ENCODE measurements at regions not wholly inside any gene's neighbourhood (a gene's known extent, or its start where the extent isn't known, plus 50 kb on each side); places are given as distances from the start of the nearest gene placed in this dataset.

DNA sequence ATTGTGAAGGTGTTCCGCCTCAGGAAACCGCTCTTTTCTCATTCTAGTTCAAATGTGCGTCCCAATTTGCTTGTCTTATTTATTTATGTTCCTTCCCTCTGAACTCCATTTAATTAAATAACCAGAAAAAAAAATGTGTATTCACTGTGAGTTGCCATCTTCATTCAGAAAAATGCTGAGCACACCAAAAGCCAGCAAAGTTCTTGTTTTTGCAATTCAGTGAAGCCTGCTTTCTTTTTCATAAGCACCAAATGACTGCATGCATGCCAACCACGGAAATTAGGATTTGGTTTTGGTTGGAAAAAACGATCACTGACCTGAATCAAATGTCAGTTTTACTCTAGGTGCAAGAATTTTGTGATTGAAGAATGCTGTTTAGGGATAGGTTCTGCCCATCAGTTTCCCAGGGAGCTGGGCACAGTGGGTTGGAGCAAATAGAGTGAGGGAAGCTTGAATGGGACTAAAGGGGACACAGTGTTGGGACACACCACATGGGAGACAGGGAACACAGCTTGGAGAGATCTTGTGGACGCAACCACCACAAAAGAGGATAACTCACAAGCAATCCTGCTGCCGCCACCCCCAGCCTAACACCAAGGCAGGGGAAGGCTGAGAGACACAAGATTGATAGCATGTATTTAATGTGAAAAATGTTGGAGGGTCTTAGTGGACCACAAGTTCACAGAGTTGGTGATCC, 183.4 kb upstream of the GALNT2 start:
- TF ChIP-seq, protein P1, sequence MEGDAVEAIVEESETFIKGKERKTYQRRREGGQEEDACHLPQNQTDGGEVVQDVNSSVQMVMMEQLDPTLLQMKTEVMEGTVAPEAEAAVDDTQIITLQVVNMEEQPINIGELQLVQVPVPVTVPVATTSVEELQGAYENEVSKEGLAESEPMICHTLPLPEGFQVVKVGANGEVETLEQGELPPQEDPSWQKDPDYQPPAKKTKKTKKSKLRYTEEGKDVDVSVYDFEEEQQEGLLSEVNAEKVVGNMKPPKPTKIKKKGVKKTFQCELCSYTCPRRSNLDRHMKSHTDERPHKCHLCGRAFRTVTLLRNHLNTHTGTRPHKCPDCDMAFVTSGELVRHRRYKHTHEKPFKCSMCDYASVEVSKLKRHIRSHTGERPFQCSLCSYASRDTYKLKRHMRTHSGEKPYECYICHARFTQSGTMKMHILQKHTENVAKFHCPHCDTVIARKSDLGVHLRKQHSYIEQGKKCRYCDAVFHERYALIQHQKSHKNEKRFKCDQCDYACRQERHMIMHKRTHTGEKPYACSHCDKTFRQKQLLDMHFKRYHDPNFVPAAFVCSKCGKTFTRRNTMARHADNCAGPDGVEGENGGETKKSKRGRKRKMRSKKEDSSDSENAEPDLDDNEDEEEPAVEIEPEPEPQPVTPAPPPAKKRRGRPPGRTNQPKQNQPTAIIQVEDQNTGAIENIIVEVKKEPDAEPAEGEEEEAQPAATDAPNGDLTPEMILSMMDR (IDR thresholded peaks at IDR 0.05) = no peak
- TF ChIP-seq POLR2A (IDR thresholded peaks at IDR 0.05) (no peak), EP300 (IDR thresholded peaks at IDR 0.05) (no peak), POLR2AphosphoS5 (IDR thresholded peaks at IDR 0.05) (no peak)

Measured in stomach (tissue), 4 donors.